Astrocyte (in vitro differentiated cells and primary cell): ENCODE measurements at regions not wholly inside any gene's neighbourhood (a gene's known extent, or its start where the extent isn't known, plus 50 kb on each side); places are given as distances from the start of the nearest gene placed in this dataset.

ENCODE experiments used
- EZH2 ChIP-seq: IDR thresholded peaks from 2 replicates; pipeline ENCODE4 v1.6.1; 2012; ENCODE audit warnings: mild to moderate bottlenecking, low read length, inconsistent platforms; ENCODE audit not compliant: insufficient read depth
- TF ChIP-seq, protein P1 (sequence below): IDR thresholded peaks from 2 replicates; pipeline ENCODE4 v1.5.1; 2011; ENCODE audit warnings: low read depth, mild to moderate bottlenecking, inconsistent platforms, low read length, moderate library complexity; ENCODE audit not compliant: insufficient read depth

DNA sequence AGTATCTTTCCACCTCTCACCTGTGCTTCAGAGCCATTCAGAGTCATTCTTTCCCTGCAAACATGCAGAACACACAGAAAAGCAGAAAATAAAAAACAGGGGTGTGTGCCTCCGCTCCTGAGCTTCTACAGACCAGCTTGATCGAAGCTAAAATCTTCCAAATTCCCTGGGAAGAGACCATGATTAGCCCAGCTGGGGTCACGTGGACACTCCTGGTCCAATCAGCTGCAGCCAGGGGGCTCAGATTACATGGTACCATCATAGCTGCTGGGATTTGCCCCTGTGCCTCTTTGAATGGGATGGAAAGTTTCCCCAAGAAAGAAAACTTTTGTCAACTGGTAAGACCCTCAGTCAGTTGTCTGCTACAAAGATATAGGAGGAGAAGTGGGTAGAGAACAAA is 159.9 kb downstream of the TMEM114 start:
- TF ChIP-seq, protein P1, sequence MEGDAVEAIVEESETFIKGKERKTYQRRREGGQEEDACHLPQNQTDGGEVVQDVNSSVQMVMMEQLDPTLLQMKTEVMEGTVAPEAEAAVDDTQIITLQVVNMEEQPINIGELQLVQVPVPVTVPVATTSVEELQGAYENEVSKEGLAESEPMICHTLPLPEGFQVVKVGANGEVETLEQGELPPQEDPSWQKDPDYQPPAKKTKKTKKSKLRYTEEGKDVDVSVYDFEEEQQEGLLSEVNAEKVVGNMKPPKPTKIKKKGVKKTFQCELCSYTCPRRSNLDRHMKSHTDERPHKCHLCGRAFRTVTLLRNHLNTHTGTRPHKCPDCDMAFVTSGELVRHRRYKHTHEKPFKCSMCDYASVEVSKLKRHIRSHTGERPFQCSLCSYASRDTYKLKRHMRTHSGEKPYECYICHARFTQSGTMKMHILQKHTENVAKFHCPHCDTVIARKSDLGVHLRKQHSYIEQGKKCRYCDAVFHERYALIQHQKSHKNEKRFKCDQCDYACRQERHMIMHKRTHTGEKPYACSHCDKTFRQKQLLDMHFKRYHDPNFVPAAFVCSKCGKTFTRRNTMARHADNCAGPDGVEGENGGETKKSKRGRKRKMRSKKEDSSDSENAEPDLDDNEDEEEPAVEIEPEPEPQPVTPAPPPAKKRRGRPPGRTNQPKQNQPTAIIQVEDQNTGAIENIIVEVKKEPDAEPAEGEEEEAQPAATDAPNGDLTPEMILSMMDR, result no peak
- TF ChIP-seq EZH2, result no peak
